NOMO-1 (cell line): ENCODE measurements at regions not wholly inside any gene's neighbourhood (a gene's known extent, or its start where the extent isn't known, plus 50 kb on each side); places are given as distances from the start of the nearest gene placed in this dataset.

Source experiments
- DNase-seq, 2 experiments: peaks; one replicate each; lab custom pipeline; 2025; ENCODE audit not compliant: unreplicated experiment in 2 of 2; lab: John Stamatoyannopoulos, UW

- no peak for DNase-seq
These were observed 253.4 kb downstream of the SLITRK6 start for GRCh38 chr13:85545771-85546170.

- no peak for DNase-seq
These were observed 254.5 kb downstream of the SLITRK6 start for GRCh38 chr13:85544756-85545155.

GRCh38 chr13:85543144-85543543, 256.1 kb downstream of the SLITRK6 start:
- DNase-seq: no peak

GRCh38 chr13:85541476-85541875, 257.7 kb downstream of the SLITRK6 start:
- no peak for DNase-seq

- no peak for DNase-seq
These were observed 260.3 kb downstream of the SLITRK6 start for GRCh38 chr13:85538957-85539356.

GRCh38 chr13:85537601-85538000, 261.6 kb downstream of the SLITRK6 start:
- DNase-seq: no peak

GRCh38 chr13:85536706-85537105, 262.5 kb downstream of the SLITRK6 start:
- DNase-seq: no peak

GRCh38 chr13:85535316-85536084, 263.7 kb downstream of the SLITRK6 start:
- no peak for DNase-seq

- DNase-seq: no peak
These were observed 265.3 kb downstream of the SLITRK6 start for GRCh38 chr13:85533911-85534310.

- DNase-seq: no peak
These were observed 270.0 kb downstream of the SLITRK6 start for GRCh38 chr13:85529218-85529594.

- no peak for DNase-seq
These were observed 270.6 kb downstream of the SLITRK6 start for GRCh38 chr13:85528491-85529217.

- no peak for DNase-seq
These were observed 271.9 kb downstream of the SLITRK6 start for GRCh38 chr13:85527316-85527715.

GRCh38 chr13:85525411-85525810, 273.8 kb downstream of the SLITRK6 start:
- no peak for DNase-seq

GRCh38 chr13:85521657-85522056, 277.6 kb downstream of the SLITRK6 start:
- no peak for DNase-seq

- DNase-seq: no peak
These were observed 278.8 kb downstream of the SLITRK6 start for GRCh38 chr13:85520445-85520844.

- DNase-seq: no peak
These were observed 279.9 kb downstream of the SLITRK6 start for GRCh38 chr13:85519363-85519762.

GRCh38 chr13:85512421-85512820, 286.8 kb downstream of the SLITRK6 start:
- DNase-seq: no peak

GRCh38 chr13:85509512-85509911, 289.7 kb downstream of the SLITRK6 start:
- no peak for DNase-seq

GRCh38 chr13:85508683-85509329, 290.4 kb downstream of the SLITRK6 start:
- DNase-seq: no peak

GRCh38 chr13:85503797-85504196, 295.4 kb downstream of the SLITRK6 start:
- DNase-seq: no peak

GRCh38 chr13:85501616-85502015, 297.6 kb downstream of the SLITRK6 start:
- no peak for DNase-seq
